IMR-90 (cell line): ENCODE measurements at regions not wholly inside any gene's neighbourhood (a gene's known extent, or its start where the extent isn't known, plus 50 kb on each side); places are given as distances from the start of the nearest gene placed in this dataset.

Experiments used
- ATAC-seq: fragments of 200-7000 bp; cut with Tn5 transposase; 2 replicates; pipeline ENCODE4 v1.9.1; 2020; ENCODE audit warnings: low read depth, mild to moderate bottlenecking, moderate library complexity
- BruUV-seq: library from RNA; stranded (reverse); fragments of 400-500 nt; replicated peaks from 2 replicates; lab custom pipeline; 2021; lab: Mats Ljungman, UMichigan
- CTCF ChIA-PET: fragments of 300-600 bp; formaldehyde crosslinking; extraction: SDS; loops from one replicate; lab custom pipeline; 2021; ENCODE audit warnings: antibody characterized with exemption; lab: Yijun Ruan, JAX
- POLR2A ChIA-PET: fragments of 300-600 bp; sonication (Branson Sonifier 250); formaldehyde crosslinking; loops from one replicate; lab custom pipeline; 2022; ENCODE audit warnings: antibody characterized with exemption; ENCODE audit not compliant: unreplicated experiment; lab: Charles Lee
- DNase-seq: peaks from one replicate; pipeline ENCODE4 v3.0.0; 2013
- H2AFZ ChIP-seq: replicated peaks from 2 replicates; pipeline ENCODE3; 2013; ENCODE audit warnings: low read length, mild to moderate bottlenecking; ENCODE audit not compliant: poor library complexity
- H2AK5ac ChIP-seq: 2 replicates; pipeline ENCODE4 v1.6.1; 2013; ENCODE audit warnings: low read depth, low read length, inconsistent platforms
- H2AK9ac ChIP-seq: replicated peaks from 2 replicates; pipeline ENCODE3; 2013; ENCODE audit warnings: mild to moderate bottlenecking, low read depth, low read length, moderate library complexity; ENCODE audit not compliant: poor library complexity
- H2BK120ac ChIP-seq: 2 replicates; pipeline ENCODE4 v1.6.1; 2013; ENCODE audit warnings: low read depth, low read length, inconsistent platforms
- H2BK15ac ChIP-seq: 3 replicates; pipeline ENCODE4 v1.6.1; 2013; ENCODE audit warnings: low read depth, low read length, inconsistent platforms
- H2BK20ac ChIP-seq: 2 replicates; pipeline ENCODE4 v1.6.1; 2013; ENCODE audit warnings: low read depth, mild to moderate bottlenecking, inconsistent platforms, low read length, moderate library complexity
- H2BK5ac ChIP-seq: 2 replicates; pipeline ENCODE4 v1.6.1; 2013; ENCODE audit warnings: mild to moderate bottlenecking, low read depth, low read length, inconsistent platforms; ENCODE audit not compliant: poor library complexity, severe bottlenecking
- H3K14ac ChIP-seq: replicated peaks from 2 replicates; pipeline ENCODE4 v1.6.1; 2013; ENCODE audit warnings: low read depth, low read length, inconsistent platforms
- H3K18ac ChIP-seq: 2 replicates; pipeline ENCODE4 v1.6.1; 2013; ENCODE audit warnings: low read depth, low read length, control low read depth
- H3K23ac ChIP-seq: 2 replicates; pipeline ENCODE4 v1.6.1; 2013; ENCODE audit warnings: low read depth, low read length, inconsistent platforms
- H3K27ac ChIP-seq: 2 replicates; pipeline ENCODE4 v1.5.1; 2013; ENCODE audit warnings: mild to moderate bottlenecking, control low read depth, low read length; ENCODE audit not compliant: insufficient read depth
- H3K27me3 ChIP-seq: 2 replicates; pipeline ENCODE4 v1.6.1; 2013; ENCODE audit warnings: low read length; ENCODE audit not compliant: control insufficient read depth, insufficient read depth
- H3K36me3 ChIP-seq: 2 replicates; pipeline ENCODE4 v1.6.1; 2013; ENCODE audit warnings: low read length, mixed read lengths; ENCODE audit not compliant: control insufficient read depth, insufficient read depth
- H3K4ac ChIP-seq: 2 replicates; pipeline ENCODE4 v1.6.1; 2013; ENCODE audit warnings: low read depth, low read length, inconsistent platforms
- H3K4me1 ChIP-seq: 2 replicates; pipeline ENCODE4 v1.6.1; 2013; ENCODE audit warnings: low read length, mixed read lengths; ENCODE audit not compliant: control insufficient read depth, insufficient read depth
- H3K4me2 ChIP-seq: 2 replicates; pipeline ENCODE4 v1.6.1; 2013; ENCODE audit warnings: low read depth, mild to moderate bottlenecking, control low read depth, low read length, moderate library complexity
- H3K4me3 ChIP-seq: 2 replicates; pipeline ENCODE4 v1.5.1; 2013; ENCODE audit warnings: low read depth, mild to moderate bottlenecking, control low read depth, low read length, moderate library complexity; ENCODE audit not compliant: insufficient read depth
- H3K56ac ChIP-seq: 2 replicates; pipeline ENCODE4 v1.6.1; 2013; ENCODE audit warnings: low read length, inconsistent platforms; ENCODE audit not compliant: insufficient read depth; ENCODE audit errors: extremely low read depth
- H3K79me1 ChIP-seq, 2 experiments: 2 replicates each; pipeline ENCODE4 v1.6.1; 2013; ENCODE audit warnings: low read length in 2 of 2, inconsistent platforms in 1 of 2, low read depth in 1 of 2
- H3K9ac ChIP-seq: 2 replicates; pipeline ENCODE4 v1.6.1; 2013; ENCODE audit warnings: low read depth, low read length, control low read depth
- H3K9me1 ChIP-seq: 2 replicates; pipeline ENCODE4 v1.6.1; 2013; ENCODE audit warnings: low read length, inconsistent platforms; ENCODE audit not compliant: insufficient read depth
- H3K9me3 ChIP-seq: 2 replicates; pipeline ENCODE4 v1.6.1; 2013; ENCODE audit warnings: low read length; ENCODE audit not compliant: control insufficient read depth, insufficient read depth
- H4K20me1 ChIP-seq: 2 replicates; pipeline ENCODE4 v1.6.1; 2013; ENCODE audit warnings: low read length, inconsistent platforms; ENCODE audit not compliant: insufficient read depth
- H4K5ac ChIP-seq: 2 replicates; pipeline ENCODE4 v1.6.1; 2013; ENCODE audit warnings: mild to moderate bottlenecking, low read depth, low read length, control low read depth
- H4K8ac ChIP-seq, 2 experiments: 2 replicates each; pipeline ENCODE4 v1.6.1; 2013; ENCODE audit warnings: low read depth in 2 of 2, low read length in 2 of 2, control low read depth in 1 of 2, inconsistent platforms in 1 of 2
- H4K91ac ChIP-seq: 2 replicates; pipeline ENCODE4 v1.6.1; 2013; ENCODE audit warnings: low read depth, low read length, inconsistent platforms; ENCODE audit not compliant: insufficient read depth
- BHLHE40 ChIP-seq: fragments of 150-350 bp; IDR thresholded peaks from 2 replicates; pipeline ENCODE4 v1.6.1; 2016; ENCODE audit warnings: mild to moderate bottlenecking, low read depth, low read length
- CEBPB ChIP-seq: IDR thresholded peaks from 2 replicates; pipeline ENCODE4 v1.6.1; 2012; ENCODE audit warnings: low read depth, low read length, improper control_type of control experiment
- CHD1 ChIP-seq: IDR thresholded peaks from 2 replicates; pipeline ENCODE4 v1.6.1; 2012; ENCODE audit warnings: low read depth, low read length, improper control_type of control experiment
- CTCF ChIP-seq: conservative IDR thresholded peaks from 2 replicates; pipeline ENCODE4 v1.5.1; 2012; ENCODE audit warnings: mild to moderate bottlenecking, low read depth, low read length, improper control_type of control experiment
- FOS ChIP-seq: fragments of 150-350 bp; IDR thresholded peaks from 2 replicates; pipeline ENCODE4 v1.6.1; 2016; ENCODE audit warnings: low read depth, low read length
- MAFK ChIP-seq: IDR thresholded peaks from 2 replicates; pipeline ENCODE4 v1.6.1; 2012; ENCODE audit warnings: low read depth, low read length, improper control_type of control experiment
- MAZ ChIP-seq: IDR thresholded peaks from 2 replicates; pipeline ENCODE4 v1.6.1; 2012; ENCODE audit warnings: low read depth, mild to moderate bottlenecking, low read length, improper control_type of control experiment, moderate library complexity, borderline replicate concordance
- MXI1 ChIP-seq: IDR thresholded peaks from 2 replicates; pipeline ENCODE4 v1.6.1; 2012; ENCODE audit warnings: low read depth, mild to moderate bottlenecking, low read length, moderate library complexity, borderline replicate concordance
- NFE2L2 ChIP-seq: fragments of 150-350 bp; IDR thresholded peaks from 2 replicates; pipeline ENCODE4 v1.6.1; 2016; ENCODE audit warnings: low read depth, mild to moderate bottlenecking, low read length
- POLR2A ChIP-seq: IDR thresholded peaks from 2 replicates; pipeline ENCODE4 v1.6.1; 2012; ENCODE audit warnings: mild to moderate bottlenecking, low read depth, low read length
- RAD21 ChIP-seq: IDR thresholded peaks from 2 replicates; pipeline ENCODE4 v1.6.1; 2012; ENCODE audit warnings: low read length, improper control_type of control experiment
- RCOR1 ChIP-seq: IDR thresholded peaks from 2 replicates; pipeline ENCODE4 v1.6.1; 2012; ENCODE audit warnings: mild to moderate bottlenecking, low read length, improper control_type of control experiment; ENCODE audit not compliant: insufficient replicate concordance
- RFX5 ChIP-seq: IDR thresholded peaks from 2 replicates; pipeline ENCODE4 v1.8.0; 2012; ENCODE audit warnings: low read depth, mild to moderate bottlenecking, low read length, moderate library complexity
- SMC3 ChIP-seq: fragments of 150-350 bp; IDR thresholded peaks from 2 replicates; pipeline ENCODE4 v1.6.1; 2016; ENCODE audit warnings: low read depth, mild to moderate bottlenecking, antibody characterized with exemption, low read length, moderate library complexity
- WGBS, 2 experiments: methylation state at CpG; one replicate each; pipeline versions ENCODE4 v1.1.5 to v1.1.7; 2013; ENCODE audit warnings: missing lambda C conversion rate in 2 of 2; ENCODE audit not compliant: insufficient read length in 1 of 2; ENCODE audit errors: extremely low coverage in 2 of 2; 5-methylcytosine and 5-hydroxymethylcytosine counted together
- dilution Hi-C: fragments of 300-500 bp; cut with HindIII; formaldehyde crosslinking; loops from one replicate; pipeline ENCODE4 v1.14.3; 2018; ENCODE audit warnings: low sequenced_read_pairs; ENCODE audit not compliant: unreplicated experiment
- in situ Hi-C: fragments of 300-500 bp; cut with MboI; formaldehyde crosslinking; loops from 3 replicates; pipeline ENCODE4 v1.14.3; 2019; ENCODE audit warnings: low sequenced_read_pairs, inconsistent platforms, mixed read lengths
- intact Hi-C: fragments of 100-400 bp; cut with micrococcal nuclease; formaldehyde crosslinking; loops from 2 replicates; pipeline ENCODE4 v1.10.0; 2022
- TF ChIP-seq, protein P1 (sequence below): fragments of 150-350 bp; IDR thresholded peaks from 2 replicates; pipeline ENCODE4 v1.6.1; 2017; ENCODE audit warnings: mild to moderate bottlenecking, antibody characterized with exemption, low read length, low read depth
- TF ChIP-seq, protein P2 (sequence below): fragments of 150-350 bp; IDR thresholded peaks from 2 replicates; pipeline ENCODE4 v1.6.1; 2016; ENCODE audit warnings: low read depth, mild to moderate bottlenecking, low read length, moderate library complexity, borderline replicate concordance

DNA sequence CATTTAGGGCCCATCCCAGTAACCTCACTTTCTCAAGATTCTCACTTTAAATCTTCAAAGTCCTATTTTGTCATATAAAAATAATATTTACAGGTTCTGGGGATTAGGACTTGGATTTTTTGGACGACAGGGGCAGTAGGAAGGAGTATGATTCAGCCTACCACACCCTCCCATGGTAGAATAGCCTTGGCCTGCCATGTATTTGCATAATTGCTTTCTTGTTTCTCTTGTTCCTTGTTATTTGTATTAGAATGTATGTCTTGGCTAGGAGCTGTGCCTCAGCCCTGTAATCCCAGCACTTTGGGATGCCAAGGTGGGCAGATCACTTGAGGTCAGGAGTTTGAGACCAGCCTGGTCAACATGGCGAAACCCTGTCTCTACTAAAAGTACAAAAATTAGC, 92.5 kb downstream of the ELAPOR2 start:
- WGBS, 2 experiments: no CpG with 5 or more reads among the region's 2 CpGs
- Histone ChIP-seq H3K27ac (no peak overlapping the region), H2AK5ac (no peak overlapping the region), H3K4ac (no peak overlapping the region), H3K4me2 (no peak overlapping the region), H3K23ac (no peak overlapping the region), H3K56ac (no peak overlapping the region), H3K79me1 (no peaks in the 10 kb centered on the region), H3K27me3 (no peaks in the 10 kb centered on the region), H2AK9ac (no peak overlapping the region), H4K20me1 (no peaks in the 10 kb centered on the region), H3K14ac (no peak overlapping the region), H4K91ac (no peak overlapping the region), H3K18ac (no peak overlapping the region), H4K5ac (no peak overlapping the region), H2BK20ac (no peak overlapping the region), H3K4me3 (no peak overlapping the region), H3K9me3 (no peaks in the 10 kb centered on the region), H3K9ac (no peak overlapping the region), H2BK5ac (no peak overlapping the region), H2BK15ac (no peak overlapping the region), H2AFZ (no peak overlapping the region), H3K4me1 (no peaks in the 10 kb centered on the region), H3K9me1 (no peaks in the 10 kb centered on the region), H2BK120ac (no peak overlapping the region), H4K8ac (no peak overlapping the region), H3K36me3 (no peaks in the 10 kb centered on the region)
- in situ Hi-C loops: no loop called here
- DNase-seq (no peak), ATAC-seq (no peak)
- TF ChIP-seq FOS (no peak), MAZ (no peak), RCOR1 (no peak), POLR2A (no peak), CHD1 (no peak), NFE2L2 (no peak), SMC3 (no peak), BHLHE40 (no peak), CTCF (no peak), CEBPB (no peak), RAD21 (no peak), MAFK (no peak), RFX5 (no peak), MXI1 (no peak)
- TF ChIP-seq, protein P1, sequence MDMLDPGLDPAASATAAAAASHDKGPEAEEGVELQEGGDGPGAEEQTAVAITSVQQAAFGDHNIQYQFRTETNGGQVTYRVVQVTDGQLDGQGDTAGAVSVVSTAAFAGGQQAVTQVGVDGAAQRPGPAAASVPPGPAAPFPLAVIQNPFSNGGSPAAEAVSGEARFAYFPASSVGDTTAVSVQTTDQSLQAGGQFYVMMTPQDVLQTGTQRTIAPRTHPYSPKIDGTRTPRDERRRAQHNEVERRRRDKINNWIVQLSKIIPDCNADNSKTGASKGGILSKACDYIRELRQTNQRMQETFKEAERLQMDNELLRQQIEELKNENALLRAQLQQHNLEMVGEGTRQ: no peak
- TF ChIP-seq, protein P2, sequence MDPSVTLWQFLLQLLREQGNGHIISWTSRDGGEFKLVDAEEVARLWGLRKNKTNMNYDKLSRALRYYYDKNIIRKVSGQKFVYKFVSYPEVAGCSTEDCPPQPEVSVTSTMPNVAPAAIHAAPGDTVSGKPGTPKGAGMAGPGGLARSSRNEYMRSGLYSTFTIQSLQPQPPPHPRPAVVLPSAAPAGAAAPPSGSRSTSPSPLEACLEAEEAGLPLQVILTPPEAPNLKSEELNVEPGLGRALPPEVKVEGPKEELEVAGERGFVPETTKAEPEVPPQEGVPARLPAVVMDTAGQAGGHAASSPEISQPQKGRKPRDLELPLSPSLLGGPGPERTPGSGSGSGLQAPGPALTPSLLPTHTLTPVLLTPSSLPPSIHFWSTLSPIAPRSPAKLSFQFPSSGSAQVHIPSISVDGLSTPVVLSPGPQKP: no peak
- BruUV-seq: no TSS peak
- ChIA-PET CTCF (no interaction called here), POLR2A (no interaction called here)
- intact Hi-C loops: no loop called here
- dilution Hi-C loops: no loop called here
